Stomach (tissue), 8 donors: ENCODE measurements at regions not wholly inside any gene's neighbourhood (a gene's known extent, or its start where the extent isn't known, plus 50 kb on each side); places are given as distances from the start of the nearest gene placed in this dataset.
"Not testable (repeated sequence)": the region's sequence is repeated elsewhere in the genome, so short reads cannot be mapped to it uniquely, and the experiment has no call there.

ENCODE experiments used
- DNase-seq, 2 donors: peaks; one replicate each; pipeline versions ENCODE4 v3.0.0 to v3.0.0-alpha.2; 2013 to 2019
- H3K27ac ChIP-seq, 5 donors: fragments of 200-600 bp in 4 of 5; sonication (generic) in 4 of 5; one replicate each; pipeline ENCODE4 v1.5.1; 2013 to 2019; ENCODE audit warnings: mild to moderate bottlenecking in 1 of 5, moderate library complexity in 1 of 5
- H3K27me3 ChIP-seq, 3 donors: fragments of 200-600 bp; sonication (generic); one replicate each; pipeline ENCODE4 v1.5.1; 2017 to 2019; ENCODE audit warnings: mixed run types in 1 of 3
- H3K36me3 ChIP-seq, 4 donors: fragments of 200-600 bp; sonication (generic); 1 replicate in 3 of 4; 2 replicates in 1 of 4; pipeline ENCODE4 v1.5.1; 2016 to 2019
- H3K4me1 ChIP-seq, 4 donors: fragments of 200-600 bp; sonication (generic); one replicate each; pipeline ENCODE4 v1.5.1; 2016 to 2019
- H3K4me3 ChIP-seq, 4 donors: fragments of 200-600 bp; sonication (generic) in 3 of 4; one replicate each; pipeline ENCODE4 v1.5.1; 2016 to 2019; ENCODE audit warnings: mild to moderate bottlenecking in 1 of 4
- H3K9me3 ChIP-seq, 4 donors: fragments of 200-600 bp; sonication (generic); one replicate each; pipeline ENCODE4 v1.5.1; 2016 to 2019
- CTCF ChIP-seq, 7 experiments: fragments of 450-650 bp in 4 of 7; fragments of 200-600 bp in 3 of 7; sonication (generic) in 3 of 7; IDR thresholded peaks; one replicate each; pipeline ENCODE4 v1.5.1; 2016 to 2019; ENCODE audit warnings: antibody characterized with exemption in 7 of 7, control low read depth in 2 of 7, mild to moderate bottlenecking in 1 of 7
- EP300 ChIP-seq: sonication (generic); formaldehyde crosslinking; IDR thresholded peaks from one replicate; pipeline ENCODE4 v1.6.1; 2017; ENCODE audit warnings: antibody characterized with exemption
- POLR2A ChIP-seq, 4 donors: fragments of 450-650 bp; IDR thresholded peaks; one replicate each; pipeline ENCODE4 v1.6.1; 2016; ENCODE audit warnings: antibody characterized with exemption in 4 of 4, control low read depth in 2 of 4, mild to moderate bottlenecking in 1 of 4, moderate library complexity in 1 of 4
- POLR2AphosphoS5 ChIP-seq, 3 donors: sonication (generic); formaldehyde crosslinking; IDR thresholded peaks; one replicate each; pipeline ENCODE4 v1.6.1; 2016; ENCODE audit warnings: antibody characterized with exemption in 3 of 3
- WGBS, 5 donors: extraction: QIAGEN DNeasy Blood & Tissue Kit in 3 of 5; methylation state at CpG; one replicate each; pipeline versions ENCODE4 v1.1.5 to v1.1.7; 2013 to 2018; 5-methylcytosine and 5-hydroxymethylcytosine counted together
- intact Hi-C: fragments of 100-400 bp; cut with DNase I; formaldehyde crosslinking; loops from one replicate; pipeline ENCODE4 v1.15.1; 2023; ENCODE audit warnings: low total_unique reads
- donor health status: healthy with polysubstance abuse.
- donor health status: Bipolar disorder and iron deficiency.
- donor health status: healthy.

DNA sequence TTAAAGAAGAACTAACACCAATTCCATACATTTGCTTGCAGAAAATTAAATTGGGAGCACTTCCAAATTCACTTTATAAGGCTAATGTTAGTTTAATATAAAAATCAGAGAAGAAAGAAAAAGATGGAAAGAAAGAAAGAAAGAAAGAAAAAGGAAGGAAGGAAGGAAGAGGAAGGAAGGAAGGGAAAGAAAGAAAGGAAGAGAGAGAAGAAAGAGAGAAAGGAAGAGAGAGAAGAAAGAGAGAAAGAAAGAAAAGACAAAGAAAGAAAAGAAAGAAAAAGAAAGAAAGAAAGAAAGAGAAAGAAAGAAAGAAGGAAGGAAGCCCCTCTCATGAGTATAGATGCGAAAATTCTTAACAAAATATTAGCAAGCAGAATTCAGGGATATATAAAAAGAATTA is 267.7 kb downstream of the RPAP3 start:
- 6 to 79% (median 53%) methylated on average over 1 of the region's 1 CpG for WGBS, 5 donors
- peaks cover 0 to 38% (median 21%) of the 10 kb centered on the region in 4 donors for H3K9me3 ChIP-seq
- no peaks in the 10 kb centered on the region for H3K27me3 ChIP-seq
- DNase-seq, result no peak
- H3K4me3 ChIP-seq, result no peak overlapping the region
- no peak overlapping the region for H3K27ac ChIP-seq
- no peaks in the 10 kb centered on the region for H3K4me1 ChIP-seq
- intact Hi-C loops, result no loop called here
- no peaks in the 10 kb centered on the region for H3K36me3 ChIP-seq
- TF ChIP-seq EP300, result no peak
- no peak for TF ChIP-seq POLR2AphosphoS5 (IDR thresholded peaks at IDR 0.05)

DNA sequence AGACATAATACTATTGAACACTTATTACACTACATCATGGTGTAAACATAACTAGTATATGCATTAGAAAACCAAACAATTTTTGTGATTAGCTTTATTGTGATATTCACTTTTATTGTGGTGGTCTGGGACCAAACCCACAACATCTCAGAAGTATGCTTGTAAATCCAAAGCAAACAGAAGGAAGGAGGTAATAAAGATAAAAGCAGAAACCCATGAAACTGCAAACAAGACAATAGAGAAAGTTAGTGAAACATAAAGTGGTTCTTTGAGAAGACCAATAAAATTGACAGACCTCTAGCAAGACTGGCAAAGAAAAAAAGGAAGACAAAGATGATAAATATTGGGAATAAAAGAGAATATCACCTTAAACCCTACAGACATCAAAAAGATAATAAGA is 268.3 kb downstream of the RPAP3 start:
- H3K27ac ChIP-seq, result no peak overlapping the region
- H3K4me1 ChIP-seq, result no peaks in the 10 kb centered on the region
- H3K27me3 ChIP-seq, result no peaks in the 10 kb centered on the region
- no peak for TF ChIP-seq CTCF (IDR thresholded peaks at IDR 0.05)
- no peak for TF ChIP-seq POLR2A (IDR thresholded peaks at IDR 0.05)
- TF ChIP-seq EP300, result no peak
- TF ChIP-seq POLR2AphosphoS5 (IDR thresholded peaks at IDR 0.05), result no peak
- DNase-seq, result no peak
- H3K36me3 ChIP-seq, result no peaks in the 10 kb centered on the region
- intact Hi-C loops, result no loop called here
- H3K9me3 ChIP-seq, result peaks cover 0 to 32% (median 15%) of the 10 kb centered on the region in 4 donors
- no peak overlapping the region for H3K4me3 ChIP-seq

DNA sequence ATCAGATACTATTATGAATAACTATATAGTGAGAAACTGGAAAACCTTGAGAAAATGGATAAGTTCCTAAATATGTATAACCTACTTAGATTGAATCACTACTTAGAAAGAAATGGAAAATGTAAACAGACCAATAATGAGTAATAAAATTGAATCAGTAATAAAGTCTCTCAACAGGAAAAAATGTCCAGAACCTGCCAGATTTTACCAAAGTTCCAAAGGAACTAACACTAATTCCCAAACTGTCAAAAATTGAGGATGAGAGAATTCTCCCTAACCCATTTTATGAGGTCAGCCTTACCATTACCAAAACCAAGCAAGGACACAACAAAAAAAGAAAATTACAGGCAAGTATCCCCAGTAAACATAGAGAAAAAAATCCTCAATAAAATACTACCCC is 272.0 kb downstream of the RPAP3 start:
- TF ChIP-seq CTCF (IDR thresholded peaks at IDR 0.05), result no peak
- TF ChIP-seq EP300, result no peak
- TF ChIP-seq POLR2A (IDR thresholded peaks at IDR 0.05), result no peak
- TF ChIP-seq POLR2AphosphoS5 (IDR thresholded peaks at IDR 0.05), result no peak
- Histone ChIP-seq H3K36me3 (no peaks in the 10 kb centered on the region), H3K4me1 (no peaks in the 10 kb centered on the region), H3K27me3 (no peaks in the 10 kb centered on the region), H3K9me3 (peaks cover 0 to 17% (median 9%) of the 10 kb centered on the region in 4 donors), H3K4me3 (no peak overlapping the region), H3K27ac (no peak overlapping the region)
- intact Hi-C loops, result no loop called here
- DNase-seq, result no peak

DNA sequence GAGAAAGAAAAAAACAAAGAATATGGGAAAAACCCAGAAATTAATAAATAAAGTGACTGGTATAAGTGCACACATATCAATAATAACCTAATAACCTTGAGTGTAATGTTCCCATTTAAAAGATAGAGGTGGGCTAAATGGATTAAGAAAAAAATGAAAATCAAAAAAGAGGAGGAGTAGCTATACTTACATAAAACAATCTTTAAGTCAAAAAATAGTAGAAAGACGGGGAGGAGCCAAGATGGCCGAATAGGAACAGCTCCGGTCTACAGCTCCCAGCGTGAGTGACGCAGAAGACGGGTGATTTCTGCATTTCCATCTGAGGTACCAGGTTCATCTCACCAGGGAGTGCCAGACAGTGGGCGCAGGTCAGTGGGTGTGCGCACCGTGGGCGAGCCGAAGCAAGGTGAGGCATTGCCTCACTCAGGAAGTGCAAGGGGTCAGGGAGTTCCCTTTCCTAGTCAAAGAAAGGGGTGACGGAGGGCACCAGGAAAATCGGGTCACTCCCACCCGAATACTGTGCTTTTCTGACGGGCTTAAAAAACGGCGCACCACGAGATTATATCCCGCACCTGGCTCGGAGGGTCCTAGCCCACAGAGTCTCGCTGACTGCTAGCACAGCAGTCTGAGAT is 279.0 kb downstream of the RPAP3 start:
- intact Hi-C loops, H3K4me3 ChIP-seq, H3K27me3 ChIP-seq, H3K27ac ChIP-seq, H3K4me1 ChIP-seq, DNase-seq, H3K36me3 ChIP-seq, H3K9me3 ChIP-seq: not testable (repeated sequence)
- WGBS, 5 donors, result 85 to 92% (median 87%) methylated on average over 15 to 21 of the region's 21 CpGs

DNA sequence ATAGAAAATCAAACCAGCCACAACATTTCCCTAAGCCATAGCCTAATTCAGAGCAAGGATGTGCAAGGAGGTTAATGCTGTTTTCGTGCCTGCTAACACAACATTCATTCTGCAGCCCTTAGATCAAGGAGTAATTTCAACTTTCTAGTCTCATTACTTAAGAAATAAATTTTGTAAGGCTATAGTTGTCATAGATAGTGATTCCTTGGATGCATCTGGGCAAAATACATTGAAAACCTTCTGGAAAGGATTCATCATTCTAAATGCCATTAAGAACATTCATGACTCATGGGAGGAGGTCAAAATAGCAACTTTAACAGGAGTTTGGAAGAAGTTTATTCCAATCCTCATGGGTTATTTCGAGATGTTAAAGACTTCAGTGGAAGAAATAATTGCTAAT is 283.2 kb downstream of the RPAP3 start:
- Histone ChIP-seq H3K27ac (no peak overlapping the region), H3K36me3 (no peaks in the 10 kb centered on the region), H3K4me1 (no peaks in the 10 kb centered on the region), H3K27me3 (no peaks in the 10 kb centered on the region), H3K4me3 (no peak overlapping the region), H3K9me3 (no peaks in the 10 kb centered on the region)
- intact Hi-C loops, result no loop called here
- DNase-seq, result no peak
- WGBS, 5 donors, result 47 to 60% (median 48%) methylated on average over 2 of the region's 2 CpGs
- TF ChIP-seq CTCF (IDR thresholded peaks at IDR 0.05) (no peak), POLR2AphosphoS5 (IDR thresholded peaks at IDR 0.05) (no peak), EP300 (no peak), POLR2A (IDR thresholded peaks at IDR 0.05) (no peak)
